ENCODE measurements at regions not wholly inside any gene's neighbourhood (a gene's known extent, or its start where the extent isn't known, plus 50 kb on each side); places are given as distances from the start of the nearest gene placed in this dataset.

DNA sequence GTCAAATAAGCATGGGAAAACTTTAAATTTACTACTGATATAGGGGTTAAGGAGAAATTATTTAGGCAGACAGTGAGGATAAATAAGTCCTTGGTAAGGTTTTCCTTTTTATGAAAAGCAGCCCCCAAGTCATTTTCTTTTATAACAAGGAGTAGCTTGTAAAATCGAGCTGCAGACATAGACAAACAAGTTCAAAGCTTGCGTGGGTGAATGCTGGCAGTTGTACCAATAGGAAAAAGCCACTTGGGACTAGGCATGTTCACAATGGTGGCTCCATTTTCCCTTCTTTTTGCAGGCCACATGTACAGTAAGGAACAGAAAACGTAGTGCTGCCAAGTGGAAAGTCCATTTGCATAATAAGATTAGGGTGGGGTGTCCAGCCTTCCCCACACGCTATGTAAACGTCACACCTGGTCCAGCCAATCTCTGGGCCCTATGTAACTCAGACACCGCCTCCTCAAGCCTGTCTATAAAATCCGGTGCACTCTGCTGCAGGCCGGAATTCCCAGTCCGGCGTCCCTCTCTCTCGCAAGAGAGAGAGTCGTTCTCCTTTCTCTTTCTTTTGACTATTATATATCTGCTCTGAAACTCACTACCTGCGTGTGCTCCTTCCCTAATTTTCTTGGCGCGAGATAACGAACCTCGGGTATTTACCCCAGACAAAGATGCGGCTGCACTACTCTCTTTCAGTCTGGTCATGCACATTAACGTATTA, 217.1 kb upstream of the MAN1A1 start:
- no peaks in the 10 kb centered on the region for H3K9me3 Mint-ChIP-seq
- no peaks in the 10 kb centered on the region for H3K4me1 Mint-ChIP-seq
- Histone ChIP-seq H3K4me1 (ENCODE audit: control insufficient read depth, insufficient read depth, low read length) (no peaks in the 10 kb centered on the region), H3K27ac (ENCODE audit: low read depth, low read length) (no peak overlapping the region), H3K9me3 (ENCODE audit: control insufficient read depth, low read length) (no peaks in the 10 kb centered on the region), H3K4me3 (ENCODE audit: low read length) (no peak overlapping the region), H3K27me3 (ENCODE audit: control insufficient read depth, insufficient read depth, low read length, poor library complexity, severe bottlenecking) (no peaks in the 10 kb centered on the region), H3K36me3 (ENCODE audit: control insufficient read depth, insufficient read depth, low read length) (no peaks in the 10 kb centered on the region), H3K9ac (ENCODE audit: extremely low read depth, low read length, poor library complexity, severe bottlenecking) (no peak overlapping the region)
- H3K27me3 Mint-ChIP-seq (ENCODE audit: insufficient read depth) = no peaks in the 10 kb centered on the region
- no peak for DNase-seq
- no peaks in the 10 kb centered on the region for H3K36me3 Mint-ChIP-seq (ENCODE audit: low read depth)
- TF ChIP-seq, protein P1, sequence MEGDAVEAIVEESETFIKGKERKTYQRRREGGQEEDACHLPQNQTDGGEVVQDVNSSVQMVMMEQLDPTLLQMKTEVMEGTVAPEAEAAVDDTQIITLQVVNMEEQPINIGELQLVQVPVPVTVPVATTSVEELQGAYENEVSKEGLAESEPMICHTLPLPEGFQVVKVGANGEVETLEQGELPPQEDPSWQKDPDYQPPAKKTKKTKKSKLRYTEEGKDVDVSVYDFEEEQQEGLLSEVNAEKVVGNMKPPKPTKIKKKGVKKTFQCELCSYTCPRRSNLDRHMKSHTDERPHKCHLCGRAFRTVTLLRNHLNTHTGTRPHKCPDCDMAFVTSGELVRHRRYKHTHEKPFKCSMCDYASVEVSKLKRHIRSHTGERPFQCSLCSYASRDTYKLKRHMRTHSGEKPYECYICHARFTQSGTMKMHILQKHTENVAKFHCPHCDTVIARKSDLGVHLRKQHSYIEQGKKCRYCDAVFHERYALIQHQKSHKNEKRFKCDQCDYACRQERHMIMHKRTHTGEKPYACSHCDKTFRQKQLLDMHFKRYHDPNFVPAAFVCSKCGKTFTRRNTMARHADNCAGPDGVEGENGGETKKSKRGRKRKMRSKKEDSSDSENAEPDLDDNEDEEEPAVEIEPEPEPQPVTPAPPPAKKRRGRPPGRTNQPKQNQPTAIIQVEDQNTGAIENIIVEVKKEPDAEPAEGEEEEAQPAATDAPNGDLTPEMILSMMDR (conservative IDR thresholded peaks at IDR 0.05) = no peak
- no peak overlapping the region for H3K27ac Mint-ChIP-seq
- no peak overlapping the region for H3K4me3 Mint-ChIP-seq
- 95% methylated on average over 16 to 19 of the region's 19 CpGs for WGBS, 2 experiments (ENCODE audit: insufficient coverage in 1 of 2, insufficient read length in 1 of 2)

GRCh38 chr6:119565893-119566292, 216.3 kb upstream of the MAN1A1 start:
- Mint-ChIP-seq H3K9me3 (no peaks in the 10 kb centered on the region), H3K27me3 (ENCODE audit: insufficient read depth) (no peaks in the 10 kb centered on the region), H3K4me3 (no peak overlapping the region), H3K27ac (no peak overlapping the region), H3K36me3 (ENCODE audit: low read depth) (no peaks in the 10 kb centered on the region), H3K4me1 (no peaks in the 10 kb centered on the region)
- DNase-seq = no peak
- 92 to 93% methylated on average over 2 to 3 of the region's 3 CpGs for WGBS, 2 experiments (ENCODE audit: insufficient coverage in 1 of 2, insufficient read length in 1 of 2)
- Histone ChIP-seq H3K27ac (ENCODE audit: low read depth, low read length) (no peak overlapping the region), H3K27me3 (ENCODE audit: control insufficient read depth, insufficient read depth, low read length, poor library complexity, severe bottlenecking) (no peaks in the 10 kb centered on the region), H3K4me1 (ENCODE audit: control insufficient read depth, insufficient read depth, low read length) (no peaks in the 10 kb centered on the region), H3K9me3 (ENCODE audit: control insufficient read depth, low read length) (no peaks in the 10 kb centered on the region), H3K36me3 (ENCODE audit: control insufficient read depth, insufficient read depth, low read length) (no peaks in the 10 kb centered on the region), H3K9ac (ENCODE audit: extremely low read depth, low read length, poor library complexity, severe bottlenecking) (no peak overlapping the region), H3K4me3 (ENCODE audit: low read length) (no peak overlapping the region)
- TF ChIP-seq, protein P1 (conservative IDR thresholded peaks at IDR 0.05) = no peak

- no peaks in the 10 kb centered on the region for H3K4me1 ChIP-seq (ENCODE audit: control insufficient read depth, insufficient read depth, low read length)
- Mint-ChIP-seq H3K27me3 (ENCODE audit: insufficient read depth) (no peaks in the 10 kb centered on the region), H3K36me3 (ENCODE audit: low read depth) (no peaks in the 10 kb centered on the region), H3K9me3 (no peaks in the 10 kb centered on the region), H3K4me1 (no peaks in the 10 kb centered on the region), H3K27ac (no peak overlapping the region), H3K4me3 (no peak overlapping the region)
- no peaks in the 10 kb centered on the region for H3K36me3 ChIP-seq (ENCODE audit: control insufficient read depth, insufficient read depth, low read length)
- no peak overlapping the region for H3K9ac ChIP-seq (ENCODE audit: extremely low read depth, low read length, poor library complexity, severe bottlenecking)
- TF ChIP-seq, protein P1 (conservative IDR thresholded peaks at IDR 0.05) = no peak
- no peaks in the 10 kb centered on the region for H3K9me3 ChIP-seq (ENCODE audit: control insufficient read depth, low read length)
- no peak overlapping the region for H3K4me3 ChIP-seq (ENCODE audit: low read length)
- H3K27ac ChIP-seq (ENCODE audit: low read depth, low read length) = no peak overlapping the region
- DNase-seq = no peak
- no peaks in the 10 kb centered on the region for H3K27me3 ChIP-seq (ENCODE audit: control insufficient read depth, insufficient read depth, low read length, poor library complexity, severe bottlenecking)
Observed at GRCh38 chr6:119562168-119562567, 212.6 kb upstream of the MAN1A1 start.
